Endothelial cell of umbilical vein (primary cell): ENCODE measurements at regions not wholly inside any gene's neighbourhood (a gene's known extent, or its start where the extent isn't known, plus 50 kb on each side); places are given as distances from the start of the nearest gene placed in this dataset.
A peak's percentile ranks its signal among the peaks of the same experiment; 100 is the strongest.

Source experiments
- CTCF ChIP-seq, 2 donors: IDR thresholded peaks; 1 replicate in 1 of 2; 2 replicates in 1 of 2; pipeline ENCODE4 v1.5.1; 2011; ENCODE audit warnings: low read length in 2 of 2, mild to moderate bottlenecking in 2 of 2, moderate library complexity in 2 of 2, control low read depth in 1 of 2, inconsistent platforms in 1 of 2, low read depth in 1 of 2; ENCODE audit not compliant: insufficient read depth in 1 of 2; ENCODE audit errors: extremely low read depth in 1 of 2
- EZH2 ChIP-seq: IDR thresholded peaks from 2 replicates; pipeline ENCODE4 v1.6.1; 2012; ENCODE audit warnings: borderline replicate concordance, low read depth, mild to moderate bottlenecking, moderate library complexity, low read length, inconsistent platforms; ENCODE audit not compliant: severe bottlenecking
- FOS ChIP-seq: IDR thresholded peaks from 2 replicates; pipeline ENCODE4 v1.6.1; 2011; ENCODE audit warnings: mild to moderate bottlenecking, low read length, moderate library complexity, borderline replicate concordance; ENCODE audit not compliant: insufficient read depth
- JUN ChIP-seq: IDR thresholded peaks from 2 replicates; pipeline ENCODE4 v1.6.1; 2011; ENCODE audit warnings: borderline replicate concordance, low read depth; ENCODE audit not compliant: insufficient read length, insufficient read depth
- MAX ChIP-seq: IDR thresholded peaks from 2 replicates; pipeline ENCODE4 v1.6.1; 2011; ENCODE audit not compliant: insufficient read depth, insufficient read length
- MYC ChIP-seq: IDR thresholded peaks from one replicate; pipeline ENCODE4 v1.6.1; 2011; ENCODE audit warnings: mild to moderate bottlenecking, low read depth, low read length
- POLR2A ChIP-seq: IDR thresholded peaks from 2 replicates; pipeline ENCODE4 v1.6.1; 2012; ENCODE audit warnings: low read depth, mild to moderate bottlenecking, control low read depth, low read length
- POLR2AphosphoS5 ChIP-seq: IDR thresholded peaks from 2 replicates; pipeline ENCODE4 v1.6.1; 2012; ENCODE audit warnings: low read depth, mild to moderate bottlenecking, control low read depth, low read length, moderate library complexity; ENCODE audit not compliant: insufficient read depth

GRCh38 chr5:84478603-84479002, 93.9 kb upstream of the EDIL3 start:
- TF ChIP-seq FOS (peak; percentile 56), CTCF (IDR thresholded peaks at IDR 0.05; ENCODE audit: extremely low read depth in 1 of 2, insufficient read depth in 1 of 2, low read depth in 1 of 2, low read length in 2 of 2) (no peak), POLR2A (no peak), MAX (no peak), POLR2AphosphoS5 (no peak), EZH2 (no peak), JUN (no peak), MYC (no peak)
